ENCODE measurements at regions not wholly inside any gene's neighbourhood (a gene's known extent, or its start where the extent isn't known, plus 50 kb on each side); places are given as distances from the start of the nearest gene placed in this dataset.

GRCh38 chr7:95180-95862 lies 97.0 kb upstream of the FAM20C start (continued):
- TF ChIP-seq ZNF462 (CRISPR knock-in tag; IDR thresholded peaks at IDR 0.05) (no peak), ZNF114 (CRISPR knock-in tag; IDR thresholded peaks at IDR 0.05) (no peak), EZH2 (IDR thresholded peaks at IDR 0.05; ENCODE audit: low read depth, unreplicated experiment) (no peak), ETS1 (IDR thresholded peaks at IDR 0.05) (no peak), ZNF331 (CRISPR knock-in tag; IDR thresholded peaks at IDR 0.05; ENCODE audit: low read depth) (no peak), CTCF (conservative IDR thresholded peaks at IDR 0.05; ENCODE audit: low read depth in 2 of 2) (no peak), CREB1 (CRISPR knock-in tag; IDR thresholded peaks at IDR 0.05; ENCODE audit: low read depth) (no peak)
- TF ChIP-seq, protein P1, sequence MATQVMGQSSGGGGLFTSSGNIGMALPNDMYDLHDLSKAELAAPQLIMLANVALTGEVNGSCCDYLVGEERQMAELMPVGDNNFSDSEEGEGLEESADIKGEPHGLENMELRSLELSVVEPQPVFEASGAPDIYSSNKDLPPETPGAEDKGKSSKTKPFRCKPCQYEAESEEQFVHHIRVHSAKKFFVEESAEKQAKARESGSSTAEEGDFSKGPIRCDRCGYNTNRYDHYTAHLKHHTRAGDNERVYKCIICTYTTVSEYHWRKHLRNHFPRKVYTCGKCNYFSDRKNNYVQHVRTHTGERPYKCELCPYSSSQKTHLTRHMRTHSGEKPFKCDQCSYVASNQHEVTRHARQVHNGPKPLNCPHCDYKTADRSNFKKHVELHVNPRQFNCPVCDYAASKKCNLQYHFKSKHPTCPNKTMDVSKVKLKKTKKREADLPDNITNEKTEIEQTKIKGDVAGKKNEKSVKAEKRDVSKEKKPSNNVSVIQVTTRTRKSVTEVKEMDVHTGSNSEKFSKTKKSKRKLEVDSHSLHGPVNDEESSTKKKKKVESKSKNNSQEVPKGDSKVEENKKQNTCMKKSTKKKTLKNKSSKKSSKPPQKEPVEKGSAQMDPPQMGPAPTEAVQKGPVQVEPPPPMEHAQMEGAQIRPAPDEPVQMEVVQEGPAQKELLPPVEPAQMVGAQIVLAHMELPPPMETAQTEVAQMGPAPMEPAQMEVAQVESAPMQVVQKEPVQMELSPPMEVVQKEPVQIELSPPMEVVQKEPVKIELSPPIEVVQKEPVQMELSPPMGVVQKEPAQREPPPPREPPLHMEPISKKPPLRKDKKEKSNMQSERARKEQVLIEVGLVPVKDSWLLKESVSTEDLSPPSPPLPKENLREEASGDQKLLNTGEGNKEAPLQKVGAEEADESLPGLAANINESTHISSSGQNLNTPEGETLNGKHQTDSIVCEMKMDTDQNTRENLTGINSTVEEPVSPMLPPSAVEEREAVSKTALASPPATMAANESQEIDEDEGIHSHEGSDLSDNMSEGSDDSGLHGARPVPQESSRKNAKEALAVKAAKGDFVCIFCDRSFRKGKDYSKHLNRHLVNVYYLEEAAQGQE (IDR thresholded peaks at IDR 0.05; ENCODE audit: unreplicated experiment), result no peak

Data from GM23338 (cell line).